Activated T-cell treated with anti-CD3 and anti-CD28 coated beads, Interleukin-2, amount 50 U/mL, for 72 hours (primary cell): ENCODE measurements at regions not wholly inside any gene's neighbourhood (a gene's known extent, or its start where the extent isn't known, plus 50 kb on each side); places are given as distances from the start of the nearest gene placed in this dataset.

ENCODE experiments used
- ATAC-seq, 2 donors: fragments of 150-1000 bp; cut with Tn5 transposase; replicated peaks in 1 of 2; 2 replicates each; pipeline ENCODE4 v1.10.0; 2021; ENCODE audit warnings: moderate library complexity in 2 of 2, mild to moderate bottlenecking in 1 of 2
- DNase-seq, 2 donors: peaks; one replicate each; pipeline ENCODE4 v3.0.0; 2021 to 2022; ENCODE audit warnings: mixed read lengths in 1 of 2
- H3K27ac Mint-ChIP-seq: one replicate; pipeline ENCODE4 v1.8.0; 2022; ENCODE audit warnings: mild to moderate bottlenecking, moderate library complexity, mixed read lengths
- H3K27me3 Mint-ChIP-seq: one replicate; pipeline ENCODE4 v1.8.0; 2022; ENCODE audit warnings: low read depth, mixed read lengths
- H3K36me3 Mint-ChIP-seq, 2 donors: one replicate each; pipeline ENCODE4 v1.8.0; 2022; ENCODE audit warnings: mixed read lengths in 2 of 2, mild to moderate bottlenecking in 1 of 2; ENCODE audit not compliant: insufficient read depth in 2 of 2
- H3K4me1 Mint-ChIP-seq: one replicate; pipeline ENCODE4 v1.8.0; 2022; ENCODE audit warnings: low read depth, mixed read lengths
- H3K4me3 Mint-ChIP-seq, 2 donors: one replicate each; pipeline ENCODE4 v1.8.0; 2022; ENCODE audit warnings: mild to moderate bottlenecking in 2 of 2, mixed read lengths in 2 of 2, moderate library complexity in 2 of 2
- H3K9me3 Mint-ChIP-seq, 2 donors: one replicate each; pipeline ENCODE4 v1.8.0; 2022; ENCODE audit warnings: mixed read lengths in 2 of 2

DNA sequence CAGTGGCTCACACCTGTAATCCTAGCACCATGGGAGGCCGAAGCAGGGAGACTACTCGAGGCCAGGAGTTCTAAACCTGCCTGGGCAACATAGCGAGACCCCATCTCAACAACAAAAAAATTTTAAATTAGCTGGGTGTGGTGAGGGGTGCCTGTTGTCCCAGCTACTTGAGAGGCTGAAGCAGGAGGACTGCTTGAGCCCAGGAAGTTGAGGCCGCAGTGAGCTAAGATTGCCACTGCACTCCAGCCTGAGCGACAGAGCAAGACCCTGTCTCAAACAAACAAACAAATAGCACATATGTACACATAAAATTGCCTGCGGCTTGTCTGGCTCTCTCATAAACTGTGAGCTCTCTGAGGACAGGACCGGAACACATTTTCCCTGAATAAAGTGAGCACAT lies 106.3 kb downstream of the BANF2 start:
- Mint-ChIP-seq H3K9me3 (no peaks in the 10 kb centered on the region), H3K36me3 (no peaks in the 10 kb centered on the region), H3K27ac (no peak overlapping the region), H3K4me3 (no peak overlapping the region), H3K4me1 (no peaks in the 10 kb centered on the region), H3K27me3 (peaks cover 7% of the 10 kb centered on the region)
- ATAC-seq = no peak
- DNase-seq = no peak

- Mint-ChIP-seq H3K9me3 (peaks cover 4% of the 10 kb centered on the region in 2 donors), H3K36me3 (no peaks in the 10 kb centered on the region), H3K27me3 (peaks cover 29% of the 10 kb centered on the region), H3K4me3 (no peak overlapping the region), H3K27ac (no peak overlapping the region), H3K4me1 (no peaks in the 10 kb centered on the region)
- DNase-seq (no peak), ATAC-seq (no peak)
Observed at GRCh38 chr20:17803765-17804164, 104.0 kb downstream of the BANF2 start.

- no peak overlapping the region for H3K27ac Mint-ChIP-seq
- ATAC-seq = no peak
- no peaks in the 10 kb centered on the region for H3K36me3 Mint-ChIP-seq
- no peak overlapping the region for H3K4me3 Mint-ChIP-seq
- H3K9me3 Mint-ChIP-seq = peaks cover 4% of the 10 kb centered on the region in 2 donors
- peaks cover 53% of the 10 kb centered on the region for H3K27me3 Mint-ChIP-seq
- no peak for DNase-seq
- peaks cover 5% of the 10 kb centered on the region for H3K4me1 Mint-ChIP-seq
Observed at GRCh38 chr20:17799575-17800227, 99.9 kb downstream of the BANF2 start.

DNA sequence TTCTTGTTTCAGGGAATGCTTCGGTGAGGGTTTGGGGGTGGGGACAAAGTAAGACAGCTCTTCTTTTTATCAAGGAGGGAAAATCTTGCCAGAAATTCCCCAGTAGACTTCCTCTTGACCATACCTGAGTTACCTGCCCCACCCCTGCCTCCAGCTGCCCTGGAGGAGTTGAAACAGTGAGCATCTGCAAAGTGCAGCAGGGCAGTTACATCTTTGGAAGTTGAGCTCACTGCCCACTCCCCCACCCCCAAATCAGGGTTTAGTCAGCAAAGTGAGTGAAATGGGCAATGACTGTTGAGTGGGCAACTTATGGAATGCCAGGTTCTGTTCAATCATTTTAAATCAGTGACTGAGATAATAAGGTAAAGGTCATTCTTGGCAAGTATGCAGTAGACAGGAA lies 98.8 kb downstream of the BANF2 start:
- ATAC-seq (no peak), DNase-seq (no peak)
- Mint-ChIP-seq H3K4me3 (no peak overlapping the region), H3K4me1 (peaks cover 5% of the 10 kb centered on the region), H3K9me3 (peaks cover 4% of the 10 kb centered on the region in 2 donors), H3K27me3 (peaks cover 46% of the 10 kb centered on the region), H3K27ac (no peak overlapping the region), H3K36me3 (no peaks in the 10 kb centered on the region)

- H3K4me1 Mint-ChIP-seq = peaks cover 5% of the 10 kb centered on the region
- H3K4me3 Mint-ChIP-seq = no peak overlapping the region
- no peaks in the 10 kb centered on the region for H3K36me3 Mint-ChIP-seq
- peaks cover 4% of the 10 kb centered on the region in 2 donors for H3K9me3 Mint-ChIP-seq
- H3K27ac Mint-ChIP-seq = no peak overlapping the region
- H3K27me3 Mint-ChIP-seq = peaks cover 46% of the 10 kb centered on the region
- ATAC-seq (no peak), DNase-seq (no peak)
Observed at GRCh38 chr20:17797579-17797978, 97.8 kb downstream of the BANF2 start.

GRCh38 chr20:17797161-17797560 lies 97.4 kb downstream of the BANF2 start:
- DNase-seq (no peak), ATAC-seq (no peak)
- Mint-ChIP-seq H3K9me3 (peaks cover 4% of the 10 kb centered on the region in 2 donors), H3K27ac (no peak overlapping the region), H3K36me3 (no peaks in the 10 kb centered on the region), H3K4me1 (peaks cover 5% of the 10 kb centered on the region), H3K4me3 (no peak overlapping the region), H3K27me3 (peaks cover 46% of the 10 kb centered on the region)

DNA sequence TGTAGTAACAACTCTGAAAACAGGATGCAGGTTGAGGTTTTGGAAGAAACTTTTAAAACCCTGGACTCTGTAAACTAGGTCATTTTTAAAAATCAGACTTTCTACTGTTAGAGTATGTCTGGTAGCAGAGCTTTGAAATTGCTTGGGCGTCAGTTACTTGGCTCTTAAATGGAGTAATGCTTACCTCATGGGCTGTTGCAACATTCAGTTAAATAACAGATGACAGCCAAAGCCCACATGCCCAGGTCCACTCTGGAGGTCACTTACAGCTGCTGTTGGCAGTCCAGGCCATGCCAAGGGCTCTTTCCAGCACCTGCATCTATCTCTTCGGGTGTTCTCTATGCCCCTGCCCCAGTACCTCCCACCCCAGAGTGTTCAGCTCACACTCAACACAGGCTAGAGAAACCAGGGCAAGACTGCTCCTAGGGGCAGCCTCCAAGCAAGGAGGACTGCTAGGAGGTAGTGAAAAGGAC lies 96.4 kb downstream of the BANF2 start:
- H3K27ac Mint-ChIP-seq = no peak overlapping the region
- no peak for ATAC-seq
- peaks cover 4% of the 10 kb centered on the region in 2 donors for H3K9me3 Mint-ChIP-seq
- H3K27me3 Mint-ChIP-seq = peaks cover 50% of the 10 kb centered on the region
- H3K36me3 Mint-ChIP-seq = no peaks in the 10 kb centered on the region
- DNase-seq = no peak
- peaks cover 5% of the 10 kb centered on the region for H3K4me1 Mint-ChIP-seq
- no peak overlapping the region for H3K4me3 Mint-ChIP-seq

DNA sequence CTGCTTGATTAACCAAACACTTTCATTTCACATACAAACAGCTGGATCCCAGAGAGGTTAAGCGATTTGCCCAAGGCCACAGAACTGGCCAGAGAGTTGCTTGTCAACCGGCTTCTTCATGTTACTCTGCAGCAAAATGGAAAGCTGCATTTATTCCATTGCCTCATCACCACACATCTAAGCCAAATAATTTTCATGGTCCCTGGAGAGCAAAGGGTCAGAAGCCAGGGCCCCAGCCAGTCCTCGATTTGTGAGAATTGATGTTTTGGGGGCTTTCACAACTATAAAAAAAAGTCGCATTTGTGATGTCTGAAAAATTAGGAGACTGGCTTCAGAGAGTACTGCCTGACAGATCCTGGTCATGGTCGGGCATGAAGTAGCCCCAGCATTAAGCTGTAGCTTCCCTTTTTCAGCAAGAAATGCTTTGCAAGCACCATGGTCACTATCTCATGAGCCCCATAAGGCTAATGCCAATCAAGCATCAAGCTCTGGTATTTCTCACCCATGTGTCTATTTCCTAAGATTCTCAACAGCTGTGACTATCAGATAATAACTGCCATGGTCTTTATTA lies 95.8 kb downstream of the BANF2 start:
- Mint-ChIP-seq H3K27ac (no peak overlapping the region), H3K36me3 (no peaks in the 10 kb centered on the region), H3K27me3 (peaks cover 45% of the 10 kb centered on the region), H3K4me3 (no peak overlapping the region), H3K9me3 (peaks cover 4% of the 10 kb centered on the region in 2 donors), H3K4me1 (peaks cover 5% of the 10 kb centered on the region)
- ATAC-seq (no peak), DNase-seq (no peak)

DNA sequence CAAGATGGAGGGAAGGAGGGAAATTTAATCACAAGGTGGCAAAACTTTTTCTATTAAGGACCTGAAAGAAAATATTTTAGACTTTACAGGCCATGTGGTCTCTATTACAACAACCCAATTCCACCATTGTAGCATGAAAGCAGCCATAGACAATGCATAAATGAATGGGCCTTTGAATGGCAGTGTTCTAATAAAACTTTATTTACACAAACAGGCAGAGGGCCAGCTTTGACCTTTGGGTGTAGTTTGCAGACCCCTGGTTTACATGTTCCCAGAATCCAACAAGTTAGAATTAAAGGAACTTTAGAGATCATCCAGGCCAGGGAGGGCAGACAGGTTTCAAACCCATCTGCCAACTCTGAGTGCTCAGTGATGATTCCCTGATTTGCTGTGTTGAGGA lies 95.2 kb downstream of the BANF2 start:
- H3K36me3 Mint-ChIP-seq = no peaks in the 10 kb centered on the region

DNA sequence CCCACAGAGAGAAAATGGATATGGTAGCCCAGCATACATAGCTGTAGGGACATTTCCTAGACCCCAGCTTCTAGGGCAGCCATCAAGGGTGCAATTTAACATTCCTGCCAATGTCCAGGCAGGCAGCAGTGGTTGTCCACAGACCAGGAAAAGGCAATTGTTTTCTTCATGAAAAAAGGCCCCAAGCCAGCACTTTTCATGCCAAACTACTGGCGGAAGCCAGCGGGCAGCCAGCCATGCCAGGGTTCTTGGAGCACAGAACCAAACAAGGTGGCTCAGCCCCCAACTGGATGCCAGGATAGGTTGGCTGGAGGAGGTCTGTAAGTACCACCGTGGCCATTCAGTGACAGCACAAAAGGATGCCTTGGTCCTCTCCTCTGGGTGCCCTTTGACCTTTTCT lies 94.6 kb downstream of the BANF2 start:
- no peak overlapping the region for H3K27ac Mint-ChIP-seq
- DNase-seq = no peak
- peaks cover 5% of the 10 kb centered on the region for H3K4me1 Mint-ChIP-seq
- H3K36me3 Mint-ChIP-seq = no peaks in the 10 kb centered on the region
- H3K9me3 Mint-ChIP-seq = peaks cover 3% of the 10 kb centered on the region in 2 donors
- H3K4me3 Mint-ChIP-seq = no peak overlapping the region
- no peak for ATAC-seq
- peaks cover 34% of the 10 kb centered on the region for H3K27me3 Mint-ChIP-seq

More for the DNA sequence above, 95.2 kb downstream of the BANF2 start:
- peaks cover 4% of the 10 kb centered on the region in 2 donors for H3K9me3 Mint-ChIP-seq
- no peak overlapping the region for H3K27ac Mint-ChIP-seq
- H3K27me3 Mint-ChIP-seq = peaks cover 39% of the 10 kb centered on the region
- ATAC-seq (no peak), DNase-seq (no peak)
- no peak overlapping the region for H3K4me3 Mint-ChIP-seq
- peaks cover 5% of the 10 kb centered on the region for H3K4me1 Mint-ChIP-seq

GRCh38 chr20:17793986-17794385 lies 94.2 kb downstream of the BANF2 start:
- peaks cover 5% of the 10 kb centered on the region for H3K4me1 Mint-ChIP-seq
- H3K36me3 Mint-ChIP-seq = no peaks in the 10 kb centered on the region
- no peak overlapping the region for H3K4me3 Mint-ChIP-seq
- no peak for ATAC-seq
- peaks cover 31% of the 10 kb centered on the region for H3K27me3 Mint-ChIP-seq
- H3K9me3 Mint-ChIP-seq = peaks cover 3% of the 10 kb centered on the region in 2 donors
- H3K27ac Mint-ChIP-seq = no peak overlapping the region
- no peak for DNase-seq

DNA sequence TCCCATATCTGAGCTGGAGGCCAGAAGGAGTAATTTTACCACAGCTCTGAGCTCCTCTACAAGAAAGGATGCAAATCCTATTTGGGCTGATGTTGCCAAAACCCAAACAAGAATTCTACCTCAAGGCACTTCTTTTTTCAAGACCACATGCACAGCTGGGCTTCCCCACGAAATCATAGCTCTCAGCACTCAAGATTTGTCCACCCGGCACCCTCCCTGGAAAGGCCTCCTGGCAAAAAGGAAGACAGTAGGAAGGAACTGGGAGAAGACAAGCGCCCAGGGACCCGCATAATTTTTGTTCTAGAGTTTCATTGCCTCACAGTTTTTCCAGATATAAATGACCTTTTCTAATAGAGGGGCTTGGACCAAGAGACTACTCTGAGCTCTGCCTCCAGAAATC lies 90.5 kb downstream of the BANF2 start:
- Mint-ChIP-seq H3K36me3 (no peaks in the 10 kb centered on the region), H3K9me3 (no peaks in the 10 kb centered on the region), H3K4me1 (no peaks in the 10 kb centered on the region), H3K4me3 (no peak overlapping the region), H3K27ac (no peak overlapping the region), H3K27me3 (peaks cover 4% of the 10 kb centered on the region)
- no peak for ATAC-seq
- no peak for DNase-seq

- H3K9me3 Mint-ChIP-seq = no peaks in the 10 kb centered on the region
- H3K27ac Mint-ChIP-seq = no peak overlapping the region
- H3K4me1 Mint-ChIP-seq = no peaks in the 10 kb centered on the region
- no peaks in the 10 kb centered on the region for H3K36me3 Mint-ChIP-seq
- no peak for ATAC-seq
- no peak for DNase-seq
- no peak overlapping the region for H3K4me3 Mint-ChIP-seq
- peaks cover 4% of the 10 kb centered on the region for H3K27me3 Mint-ChIP-seq
Observed at GRCh38 chr20:17787816-17788215, 88.0 kb downstream of the BANF2 start.

- Mint-ChIP-seq H3K4me1 (no peaks in the 10 kb centered on the region), H3K4me3 (no peak overlapping the region), H3K9me3 (no peaks in the 10 kb centered on the region), H3K27me3 (no peaks in the 10 kb centered on the region), H3K27ac (no peak overlapping the region), H3K36me3 (no peaks in the 10 kb centered on the region)
- ATAC-seq (no peak), DNase-seq (no peak)
Observed at GRCh38 chr20:17786221-17786718, 86.5 kb downstream of the BANF2 start.
